ENCODE measurements at regions not wholly inside any gene's neighbourhood (a gene's known extent, or its start where the extent isn't known, plus 50 kb on each side); places are given as distances from the start of the nearest gene placed in this dataset.
"Not testable (repeated sequence)": the region's sequence is repeated elsewhere in the genome, so short reads cannot be mapped to it uniquely, and the experiment has no call there.

DNA sequence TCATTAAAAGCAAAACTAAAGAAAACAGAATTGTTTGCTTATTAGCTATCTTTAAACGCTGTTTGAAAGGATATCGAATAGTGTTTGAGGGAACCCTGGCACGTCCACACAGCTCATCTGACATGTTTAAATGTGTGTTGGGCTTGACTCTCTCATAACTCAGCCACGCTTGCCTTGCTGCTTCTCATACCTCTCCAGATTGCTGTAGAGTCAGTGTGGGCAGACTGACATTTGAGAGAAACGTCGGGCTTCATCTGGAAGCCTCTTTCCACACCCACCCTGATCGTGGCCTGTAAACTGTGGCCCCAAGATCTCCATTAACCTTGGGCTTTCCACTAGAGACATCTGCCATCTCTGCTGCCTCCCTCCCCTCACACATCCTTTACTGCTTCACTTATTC lies 226.4 kb upstream of the PLGLB2 start:
- not testable (repeated sequence) for DNase-seq

DNA sequence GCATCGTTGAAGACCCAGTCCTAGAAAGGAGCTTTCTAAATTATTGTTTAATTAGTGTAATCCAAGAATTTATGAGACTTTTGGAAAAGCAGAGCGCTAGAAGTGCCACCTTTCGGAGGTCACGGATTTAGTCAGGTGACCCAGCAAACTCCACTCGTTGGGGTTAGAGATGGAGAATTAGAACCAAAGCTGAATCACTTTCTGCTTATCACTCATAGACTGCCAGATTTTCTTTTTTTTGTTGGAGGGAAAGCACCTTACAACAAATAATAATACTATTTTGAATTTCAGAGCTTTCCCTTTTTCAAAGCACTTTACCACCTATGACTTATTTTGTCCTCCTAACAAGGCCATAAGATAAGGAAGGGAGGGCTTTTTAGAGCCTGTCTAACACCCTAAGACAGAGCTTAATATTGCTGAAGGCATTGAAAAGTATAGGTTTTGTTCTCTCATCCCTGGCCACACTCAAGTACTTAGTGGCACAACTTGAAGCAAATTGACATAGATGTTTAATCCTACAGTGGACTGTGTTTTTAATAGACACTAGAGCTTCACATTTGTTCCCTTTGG lies 223.2 kb upstream of the PLGLB2 start:
- DNase-seq: not testable (repeated sequence)

DNA sequence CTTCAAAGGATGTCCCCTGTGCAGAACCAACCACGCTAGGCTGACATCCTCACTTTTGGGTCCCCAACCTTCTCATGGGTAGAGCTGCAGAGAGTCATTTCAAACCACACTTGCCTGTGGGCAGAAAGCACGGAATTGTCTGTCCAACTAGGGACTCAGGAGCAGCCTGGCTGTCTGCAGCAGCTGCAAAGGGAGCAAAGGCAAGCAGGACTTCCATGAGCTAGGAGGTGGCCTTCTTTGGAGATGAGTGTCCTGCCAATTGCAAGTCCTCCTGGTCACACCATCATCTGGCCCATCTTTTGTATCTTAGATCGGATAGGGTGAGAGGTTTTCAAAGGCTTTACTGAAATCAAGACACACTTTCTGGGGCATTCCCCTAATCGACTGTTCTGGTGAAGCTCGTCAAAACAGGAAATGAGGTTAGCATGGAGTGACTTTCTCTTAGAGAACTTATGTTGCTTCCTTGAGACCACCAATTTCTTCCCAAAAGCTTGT lies 222.3 kb upstream of the PLGLB2 start:
- DNase-seq: peak; percentile 38

DNA sequence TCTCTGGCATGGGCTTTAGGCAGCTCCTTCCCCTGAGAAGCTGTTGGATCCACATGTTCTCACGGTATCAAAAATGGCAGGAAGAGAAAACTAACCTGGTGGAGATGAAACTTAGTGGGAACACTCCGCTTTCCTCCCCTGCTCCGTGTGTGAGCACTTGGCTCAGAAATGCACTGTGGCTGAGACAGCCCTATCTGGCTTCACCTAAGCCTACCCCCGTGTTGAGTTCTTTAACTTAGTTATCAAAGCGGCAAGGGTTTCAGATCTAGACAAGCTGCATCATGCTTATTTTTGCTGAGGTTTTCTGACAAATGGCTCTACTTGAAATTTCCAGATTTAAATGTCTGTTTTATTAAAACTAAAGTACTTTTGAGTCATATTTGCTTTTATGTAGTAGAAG lies 221.6 kb upstream of the PLGLB2 start:
- DNase-seq: not testable (repeated sequence)

DNA sequence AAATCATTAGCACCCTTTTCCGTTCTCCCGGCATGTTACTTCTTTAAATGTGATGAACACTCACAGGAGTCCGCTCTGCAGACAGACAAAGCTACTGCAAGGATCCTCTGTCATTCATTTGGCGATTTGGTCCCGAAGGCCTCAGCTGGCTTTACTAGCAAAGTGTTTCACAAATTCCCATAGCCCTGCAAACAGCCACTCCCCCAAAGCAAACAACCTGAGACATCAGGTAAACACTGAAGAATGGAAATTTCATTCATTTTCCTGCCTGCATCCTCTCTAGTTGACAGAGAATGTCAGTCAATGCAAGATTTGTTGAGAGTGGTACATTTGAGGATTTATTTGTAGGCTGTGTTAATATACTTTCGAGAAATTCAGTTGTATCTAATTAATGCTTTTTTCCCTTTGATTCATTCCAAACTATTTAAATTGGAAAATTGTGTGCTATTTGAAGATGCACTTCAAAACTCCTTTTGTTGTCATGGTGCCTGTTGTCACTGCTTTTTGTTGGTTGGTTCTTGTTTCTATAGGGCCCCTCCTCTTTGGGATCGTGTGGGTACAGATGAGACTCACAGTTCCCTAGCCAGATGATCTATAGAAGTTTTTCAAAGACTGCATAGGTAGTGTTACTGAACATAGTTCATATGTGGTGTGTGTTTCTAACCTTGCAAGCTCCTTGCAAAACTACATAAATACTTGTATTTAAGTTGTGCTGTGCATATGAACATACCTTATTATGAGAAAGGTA lies 215.7 kb upstream of the PLGLB2 start:
- DNase-seq: not testable (repeated sequence)

DNA sequence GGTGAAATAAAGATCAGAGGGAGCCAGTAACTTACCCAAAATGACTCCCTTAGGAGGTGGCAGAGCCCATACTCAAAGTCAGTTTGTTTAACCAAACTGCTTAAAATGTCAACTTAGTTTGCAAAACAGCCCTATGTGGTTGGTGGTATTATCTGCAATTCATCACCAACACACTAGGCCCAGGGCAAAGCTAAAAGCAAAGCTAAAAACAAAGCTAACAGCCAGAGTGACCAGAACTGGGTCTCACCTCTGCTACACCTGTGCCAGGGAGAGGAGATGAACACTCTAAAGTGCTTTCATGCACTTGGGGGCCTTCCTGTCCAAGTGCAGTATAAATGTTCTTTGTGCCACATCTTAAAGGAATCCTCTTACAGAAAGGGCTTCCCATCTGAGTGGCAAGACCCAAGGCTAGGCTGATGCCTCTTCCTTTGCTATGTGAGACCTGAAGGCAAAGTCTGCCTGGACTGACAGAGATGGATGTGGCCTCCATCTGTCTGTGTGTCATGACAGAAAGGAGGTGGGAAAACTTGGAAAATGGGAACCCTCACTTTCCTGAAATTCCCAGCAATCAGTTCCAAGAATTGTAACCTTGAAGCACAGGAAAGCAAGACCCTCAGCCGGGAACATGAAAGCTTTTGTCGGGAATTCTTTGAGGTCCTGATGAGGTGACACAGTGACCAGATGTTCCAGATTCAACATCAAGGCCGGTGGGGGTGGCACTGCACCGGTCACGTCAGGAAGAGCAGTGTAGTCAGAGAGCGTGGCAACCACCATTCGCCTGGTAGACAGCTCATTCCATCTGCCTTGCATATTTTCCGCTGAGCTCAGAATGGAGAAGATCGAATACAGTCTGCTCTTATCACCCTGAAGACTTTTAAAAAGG lies 214.3 kb upstream of the PLGLB2 start:
- DNase-seq: not testable (repeated sequence)

DNA sequence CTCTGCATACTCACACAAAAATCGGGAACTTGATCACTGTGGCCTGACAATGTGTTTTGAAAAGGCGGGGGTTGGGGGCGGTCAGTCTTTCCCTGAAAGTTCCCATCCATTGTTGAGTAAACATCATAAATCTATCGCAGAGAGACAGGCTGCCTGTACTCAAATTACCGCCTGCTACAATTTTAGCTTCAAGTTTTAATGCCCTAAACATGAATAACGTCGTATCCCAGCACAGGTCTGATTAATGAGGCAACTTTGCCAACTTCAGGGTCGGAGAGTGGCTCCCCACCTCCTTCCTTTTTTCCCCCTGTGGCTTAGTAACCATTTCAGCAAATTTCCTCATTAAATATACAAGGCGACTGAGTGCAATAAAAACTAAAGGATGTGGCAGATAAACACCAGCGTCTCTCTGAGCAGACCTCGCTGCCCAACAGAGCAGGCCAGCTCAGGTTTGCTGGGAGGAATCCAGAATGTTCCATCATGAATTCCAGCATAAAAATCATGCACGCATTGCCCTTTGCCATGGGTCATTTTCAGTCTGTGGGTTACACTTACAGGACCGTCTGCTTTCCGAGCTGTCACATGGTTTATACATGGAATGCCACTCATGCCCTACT lies 213.5 kb upstream of the PLGLB2 start:
- not testable (repeated sequence) for DNase-seq

DNA sequence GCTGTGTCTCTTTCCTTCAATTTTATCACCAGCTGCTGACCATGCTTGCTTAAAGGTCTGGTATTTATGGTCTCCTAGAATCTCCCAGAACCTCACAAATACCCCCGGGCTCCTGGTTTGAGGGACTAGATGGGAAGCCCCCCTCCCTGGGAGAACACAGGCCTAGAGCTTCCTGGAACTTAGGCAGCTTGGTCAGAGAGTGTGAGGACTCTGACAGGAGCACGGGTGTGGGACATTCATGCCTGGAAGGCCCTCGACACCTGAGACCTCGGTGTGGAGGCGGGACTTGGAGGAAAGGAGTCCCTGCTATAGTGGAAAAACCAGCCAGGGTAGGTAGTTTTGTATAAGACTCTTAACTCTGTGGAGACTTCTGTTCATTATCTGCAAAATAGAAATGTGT lies 211.5 kb upstream of the PLGLB2 start:
- not testable (repeated sequence) for DNase-seq

DNA sequence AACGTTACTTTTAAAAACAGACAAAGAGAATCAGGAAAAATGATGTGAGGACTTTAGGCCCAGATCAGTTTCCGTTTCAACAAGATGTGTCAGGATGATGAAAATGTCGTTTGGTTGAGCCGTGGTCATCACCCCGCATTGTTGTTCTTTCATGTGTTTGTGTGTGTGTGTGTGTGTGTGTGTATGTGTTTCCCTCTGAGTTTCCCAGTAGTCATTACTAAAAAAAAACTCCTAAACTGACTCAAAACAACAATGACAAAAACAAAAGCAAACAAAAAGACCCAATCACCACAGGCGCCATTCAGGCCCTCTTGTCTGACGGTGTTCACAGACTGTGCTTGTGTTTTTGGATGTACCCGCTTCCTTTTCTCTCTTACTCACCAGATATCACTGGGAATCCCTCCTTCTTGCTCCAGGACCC lies 210.6 kb upstream of the PLGLB2 start:
- DNase-seq: not testable (repeated sequence)

DNA sequence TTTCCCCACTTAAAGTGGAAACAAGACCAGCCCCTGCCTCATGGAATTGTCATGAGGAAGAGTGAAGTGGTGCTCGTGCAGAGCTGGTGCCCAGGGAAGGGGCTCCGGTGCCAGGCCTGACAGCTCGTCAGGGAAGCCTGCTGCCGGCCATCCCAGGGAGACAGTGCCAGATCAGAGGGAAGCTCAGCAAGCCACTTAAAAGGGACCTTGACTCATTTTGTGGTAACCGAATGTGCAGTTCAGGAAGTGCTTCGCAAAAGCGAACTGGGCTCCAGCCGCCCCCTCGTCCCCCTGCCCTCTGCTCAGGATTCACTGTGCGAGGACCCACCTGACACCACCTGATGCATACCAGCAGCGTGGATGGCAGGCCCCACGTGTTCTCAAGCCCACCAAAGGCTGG lies 209.6 kb upstream of the PLGLB2 start:
- not testable (repeated sequence) for DNase-seq

DNA sequence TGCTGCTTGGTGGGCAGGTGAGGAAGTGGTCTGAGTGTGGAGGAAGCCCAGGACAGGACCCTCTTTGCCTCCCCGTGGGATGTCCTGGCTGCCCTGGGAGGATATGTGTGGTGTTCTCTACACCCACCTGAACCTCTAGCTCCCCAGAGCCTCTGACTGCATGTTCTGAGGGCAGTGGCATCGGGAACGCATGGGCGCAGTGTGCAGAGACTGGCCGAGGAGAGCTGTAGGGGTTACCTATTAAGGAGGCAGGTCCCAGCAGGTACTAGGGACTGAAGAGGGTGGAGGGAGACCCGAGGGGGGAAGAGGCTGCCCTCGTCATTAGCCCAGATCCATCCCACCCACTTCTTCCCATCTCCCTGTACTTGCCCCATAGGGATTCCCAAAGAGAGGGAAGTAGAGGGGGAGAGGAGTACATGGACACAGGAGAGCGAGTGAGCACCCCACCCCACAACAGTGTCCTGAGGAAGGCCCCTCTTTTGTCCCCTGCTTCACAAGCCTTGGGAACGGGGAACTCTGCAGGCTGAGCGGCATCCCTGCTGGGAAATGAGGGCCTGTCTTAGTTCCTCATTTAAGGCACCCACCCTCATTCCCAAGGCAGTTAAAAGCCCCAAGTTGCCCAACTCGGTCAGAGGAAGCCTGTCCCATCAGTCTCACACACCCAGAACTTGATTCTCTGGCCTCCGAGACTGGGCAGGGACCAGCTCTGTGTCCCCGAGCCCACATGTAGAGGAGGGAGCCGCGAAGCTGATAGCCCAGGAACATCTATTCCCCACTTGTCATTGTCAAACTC lies 208.5 kb upstream of the PLGLB2 start:
- not testable (repeated sequence) for DNase-seq

DNA sequence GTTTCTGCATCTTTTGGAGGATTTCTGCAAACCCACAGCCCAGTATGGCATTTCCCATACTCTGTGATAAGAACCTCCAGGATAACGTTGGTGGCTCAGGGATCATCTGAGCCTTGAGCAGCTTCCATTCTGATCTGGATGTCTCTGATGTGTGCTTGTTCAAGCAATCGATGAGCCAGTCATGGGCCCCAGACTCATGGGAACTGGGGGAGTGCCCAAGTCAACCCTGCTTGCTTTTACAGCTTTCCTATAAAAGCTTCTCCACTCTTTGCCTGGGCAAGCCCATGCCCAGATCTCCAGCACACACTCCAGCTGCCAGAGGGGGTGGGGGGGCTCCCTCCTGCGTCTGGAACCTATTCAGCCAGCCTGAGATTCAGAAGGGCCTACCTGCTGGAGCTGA lies 207.6 kb upstream of the PLGLB2 start:
- DNase-seq: not testable (repeated sequence)

DNA sequence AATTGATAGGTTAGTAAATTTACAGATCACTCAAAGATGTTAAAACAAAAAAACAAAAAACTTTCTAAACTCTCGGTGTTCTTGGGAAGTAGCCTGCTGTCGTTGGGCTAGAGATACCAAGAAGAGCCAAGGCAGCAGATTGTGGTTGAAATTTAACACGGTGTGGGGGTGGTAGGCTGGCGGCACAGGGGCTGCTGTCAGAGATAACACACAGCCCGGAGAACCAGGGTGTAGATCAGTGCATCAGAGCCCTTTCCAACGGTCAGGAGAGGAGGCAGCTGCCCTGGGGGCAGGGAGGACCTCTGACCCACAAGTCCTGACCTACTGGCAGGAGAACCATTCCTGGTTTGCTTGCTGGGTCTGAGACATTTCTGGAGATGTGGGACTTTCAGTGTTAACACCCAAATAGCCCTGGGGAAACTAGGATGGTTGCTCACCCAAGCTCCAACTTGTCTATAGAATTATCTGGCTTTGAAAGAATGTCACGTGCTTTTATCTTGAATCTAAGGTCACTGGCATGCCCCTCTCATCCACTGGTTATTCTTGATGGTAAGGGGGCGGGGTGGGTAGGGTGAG lies 205.2 kb upstream of the PLGLB2 start:
- not testable (repeated sequence) for DNase-seq

DNA sequence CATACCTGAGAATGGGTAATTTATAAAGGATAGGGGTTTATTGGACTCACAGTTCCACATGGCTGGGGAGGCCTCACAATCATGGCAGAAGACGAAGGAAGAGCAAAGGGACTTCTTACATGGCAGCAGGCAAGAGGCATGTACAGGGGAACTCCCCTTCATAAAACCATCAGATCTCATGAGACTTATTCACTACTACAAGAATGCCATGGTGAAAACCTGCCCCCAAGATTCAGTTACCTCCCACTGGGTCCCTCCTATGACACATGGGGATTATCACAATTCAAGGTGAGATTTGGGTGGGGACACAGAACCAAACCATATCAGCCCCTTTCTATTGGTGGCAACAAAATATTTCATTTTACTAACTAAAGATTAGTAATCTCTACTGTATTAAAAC lies 204.1 kb upstream of the PLGLB2 start:
- not testable (repeated sequence) for DNase-seq

DNA sequence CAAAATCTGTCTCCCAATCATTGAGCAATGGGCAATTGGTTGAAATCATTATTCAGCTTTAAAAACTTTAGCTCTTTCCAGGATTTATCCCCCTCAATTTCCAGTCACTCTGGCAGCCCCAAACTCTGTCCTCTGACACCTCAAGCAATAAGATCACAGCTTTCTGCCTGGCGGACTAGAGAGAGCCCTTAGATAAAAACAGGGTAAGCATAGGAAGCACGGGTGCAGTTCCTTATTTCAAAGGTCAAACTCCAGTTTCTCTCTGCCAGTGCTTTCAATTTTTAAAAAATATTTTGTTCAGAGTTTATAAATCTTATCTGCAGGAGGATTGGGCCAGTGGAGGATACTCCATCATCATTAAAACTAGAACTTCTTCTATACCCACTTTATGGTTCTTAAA lies 200.8 kb upstream of the PLGLB2 start:
- not testable (repeated sequence) for DNase-seq

DNA sequence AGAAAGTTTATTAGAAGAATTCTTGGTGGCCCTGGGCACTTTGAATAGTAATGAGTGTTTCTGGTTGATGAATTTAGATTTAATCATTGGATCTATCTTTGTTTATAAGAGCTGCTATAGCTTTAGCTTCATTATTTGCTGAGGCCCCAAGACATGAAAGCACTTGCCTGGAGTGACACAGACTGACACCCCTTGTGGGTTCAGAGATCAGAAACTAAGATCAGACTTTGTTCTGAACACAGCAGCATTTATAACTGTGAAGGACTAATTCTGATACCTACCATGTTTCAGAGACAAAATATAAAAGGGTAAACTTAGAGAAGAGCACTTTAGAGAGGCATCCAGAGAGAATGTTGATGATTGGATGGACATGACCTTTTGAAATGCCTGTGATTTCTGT lies 199.9 kb upstream of the PLGLB2 start:
- not testable (repeated sequence) for DNase-seq

DNA sequence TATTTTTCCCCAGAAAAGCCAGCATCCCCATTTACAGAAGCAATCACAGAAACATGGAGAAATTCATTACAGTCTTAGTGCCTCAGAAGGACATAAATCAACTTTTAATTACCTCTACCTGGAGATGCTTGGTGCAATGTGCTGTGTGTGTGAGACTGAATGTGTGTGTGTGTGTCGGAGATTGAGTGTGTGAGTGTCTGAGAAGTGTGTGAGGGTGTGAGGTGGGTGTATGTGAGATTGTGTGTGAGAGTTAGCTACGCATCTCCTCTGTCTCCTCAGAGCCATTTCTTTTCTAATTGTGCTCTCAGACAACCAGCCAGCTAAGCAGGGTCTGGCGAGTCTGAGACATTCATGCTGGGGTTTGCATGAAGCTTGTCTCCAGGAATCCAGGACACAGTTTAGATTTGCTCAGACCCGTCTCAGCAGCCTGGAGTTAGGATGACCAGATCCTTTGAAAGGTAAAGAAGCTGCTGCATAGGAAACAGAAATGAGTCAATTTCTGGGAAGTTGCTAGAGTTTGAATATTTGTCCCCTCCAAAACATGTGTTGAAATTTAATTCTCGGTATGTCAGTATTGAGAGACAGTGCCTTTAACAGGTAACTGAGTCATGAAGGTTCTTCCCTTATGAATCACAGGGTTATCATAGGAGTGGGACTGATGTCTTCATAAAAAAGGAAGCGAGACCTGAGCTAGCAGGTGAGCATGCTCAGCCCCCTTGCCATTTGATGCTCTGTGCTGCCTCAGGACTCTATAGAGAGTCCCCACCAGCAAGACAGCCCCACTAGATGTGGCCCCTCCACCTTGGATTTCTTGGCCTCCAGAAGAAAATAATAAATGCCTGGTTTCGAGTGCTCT lies 199.0 kb upstream of the PLGLB2 start:
- DNase-seq: not testable (repeated sequence)

DNA sequence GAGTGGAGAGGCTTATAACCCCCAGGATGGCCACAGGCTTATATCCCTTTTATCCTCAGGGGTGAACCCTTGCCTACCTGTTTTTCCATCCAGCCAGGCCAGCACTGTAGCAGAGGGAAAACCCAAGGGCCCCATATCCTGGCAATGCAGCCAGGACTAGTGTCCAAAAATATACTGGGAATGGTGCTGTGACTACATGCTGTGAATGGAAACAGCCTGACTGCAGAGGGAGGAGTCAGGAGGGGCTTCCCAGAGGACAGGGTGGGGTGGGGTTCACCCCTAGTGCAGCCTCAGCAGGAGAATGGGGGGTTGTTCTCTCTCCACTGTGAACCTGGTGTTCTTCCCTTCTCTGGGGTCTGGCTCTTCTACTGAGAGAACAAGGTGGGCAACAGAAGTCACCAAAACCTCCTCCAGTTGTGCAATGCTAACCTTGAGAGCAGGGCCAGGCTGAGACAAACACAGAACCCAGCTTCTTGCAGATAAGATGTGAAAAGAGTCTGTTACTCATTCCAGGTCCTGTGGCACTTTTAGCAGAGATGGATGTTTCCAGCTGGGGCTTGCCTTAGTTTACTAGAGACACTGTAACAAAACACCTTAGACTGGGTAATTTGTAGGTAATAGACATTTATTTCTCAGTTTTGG lies 198.2 kb upstream of the PLGLB2 start:
- not testable (repeated sequence) for DNase-seq

DNA sequence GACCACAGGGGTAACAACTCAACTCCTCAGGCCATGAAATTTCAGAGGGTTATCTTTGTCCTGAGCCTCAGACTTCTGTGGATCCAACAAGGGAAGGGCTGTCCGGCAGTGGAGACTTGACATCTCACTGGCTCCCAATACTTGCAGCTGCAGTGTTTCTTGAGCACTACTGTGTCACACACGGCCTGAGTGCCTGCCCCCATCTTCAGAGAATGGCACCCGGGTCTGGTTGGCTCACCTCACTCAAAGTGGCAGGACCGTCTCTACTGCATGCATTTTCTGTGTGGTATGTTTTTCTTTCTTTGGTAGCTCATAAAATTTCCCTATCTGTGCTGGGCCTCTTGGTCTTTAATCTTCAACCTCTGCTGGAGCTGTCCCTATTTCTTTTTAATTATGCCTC lies 193.2 kb upstream of the PLGLB2 start:
- not testable (repeated sequence) for DNase-seq

DNA sequence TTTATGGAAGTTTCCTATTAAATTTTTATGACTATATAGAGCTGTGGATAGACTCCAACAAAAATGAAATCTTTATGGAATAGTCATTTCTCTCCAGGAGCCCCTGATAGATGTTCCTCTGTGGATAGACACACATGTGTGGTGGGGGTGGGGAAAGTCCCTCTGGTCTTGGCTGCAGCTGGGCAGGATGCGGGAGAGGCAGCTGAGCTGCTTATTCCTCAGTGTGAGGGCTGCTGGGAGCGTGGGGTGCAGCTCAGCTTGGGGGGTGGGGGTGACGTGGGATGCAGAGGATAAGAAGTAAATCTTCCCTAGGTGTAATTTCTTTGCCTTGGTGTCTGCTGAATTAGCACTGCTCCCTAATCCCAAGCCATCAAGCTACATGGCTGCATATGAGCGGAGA lies 192.8 kb upstream of the PLGLB2 start:
- not testable (repeated sequence) for DNase-seq

Data from activated CD4-positive, alpha-beta T cell treated with anti-CD3 and anti-CD28 coated beads, Interleukin-2, amount 50 U/mL, for 1 hour (primary cell).